NCI-H146 (cell line): ENCODE measurements at regions not wholly inside any gene's neighbourhood (a gene's known extent, or its start where the extent isn't known, plus 50 kb on each side); places are given as distances from the start of the nearest gene placed in this dataset.
"Not testable (repeated sequence)": the region's sequence is repeated elsewhere in the genome, so short reads cannot be mapped to it uniquely, and the experiment has no call there.

ENCODE experiments used
- DNase-seq: peaks from one replicate; lab custom pipeline; 2025; lab: John Stamatoyannopoulos, UW

GRCh38 chr1:232416026-232416568, 213.8 kb downstream of the SIPA1L2 start:
- DNase-seq, result peak; percentile 12

- DNase-seq, result not testable (repeated sequence)
Measured at GRCh38 chr1:232415481-232415880, 214.5 kb downstream of the SIPA1L2 start.

GRCh38 chr1:232414100-232414499, 215.8 kb downstream of the SIPA1L2 start:
- no peak for DNase-seq

- no peak for DNase-seq
Measured at GRCh38 chr1:232413674-232414073, 216.3 kb downstream of the SIPA1L2 start.

- DNase-seq, result no peak
Measured at GRCh38 chr1:232409584-232409983, 220.3 kb downstream of the SIPA1L2 start.

- DNase-seq, result no peak
Measured at GRCh38 chr1:232407120-232407519, 222.8 kb downstream of the SIPA1L2 start.

- no peak for DNase-seq
Measured at GRCh38 chr1:232405781-232406180, 224.2 kb downstream of the SIPA1L2 start.

- no peak for DNase-seq
Measured at GRCh38 chr1:232404981-232405731, 224.8 kb downstream of the SIPA1L2 start.

GRCh38 chr1:232404227-232404626, 225.7 kb downstream of the SIPA1L2 start:
- no peak for DNase-seq

- DNase-seq, result no peak
Measured at GRCh38 chr1:232403017-232403714, 226.8 kb downstream of the SIPA1L2 start.

- no peak for DNase-seq
Measured at GRCh38 chr1:232398823-232399222, 231.1 kb downstream of the SIPA1L2 start.

GRCh38 chr1:232393444-232394146, 236.3 kb downstream of the SIPA1L2 start:
- no peak for DNase-seq

GRCh38 chr1:232393010-232393409, 236.9 kb downstream of the SIPA1L2 start:
- DNase-seq, result no peak

- no peak for DNase-seq
Measured at GRCh38 chr1:232390590-232390989, 239.3 kb downstream of the SIPA1L2 start.

GRCh38 chr1:232389744-232390143, 240.2 kb downstream of the SIPA1L2 start:
- DNase-seq, result no peak

GRCh38 chr1:232388363-232388762, 241.6 kb downstream of the SIPA1L2 start:
- no peak for DNase-seq

- no peak for DNase-seq
Measured at GRCh38 chr1:232386721-232387510, 243.0 kb downstream of the SIPA1L2 start.

GRCh38 chr1:232386294-232386693, 243.6 kb downstream of the SIPA1L2 start:
- no peak for DNase-seq

GRCh38 chr1:232385221-232385620, 244.7 kb downstream of the SIPA1L2 start:
- no peak for DNase-seq

- no peak for DNase-seq
Measured at GRCh38 chr1:232384171-232384883, 245.6 kb downstream of the SIPA1L2 start.
